GM10266 (cell line): ENCODE measurements at regions not wholly inside any gene's neighbourhood (a gene's known extent, or its start where the extent isn't known, plus 50 kb on each side); places are given as distances from the start of the nearest gene placed in this dataset.

Source experiments
- DNase-seq: peaks from one replicate; pipeline ENCODE4 v3.0.0; 2012; ENCODE audit errors: extremely low spot score
- TF ChIP-seq, protein P1 (sequence below): IDR thresholded peaks from 2 replicates; pipeline ENCODE4 v1.5.1; 2012; ENCODE audit warnings: mild to moderate bottlenecking, low read depth; ENCODE audit not compliant: control insufficient read depth, insufficient read depth; ENCODE audit errors: missing control alignments

DNA sequence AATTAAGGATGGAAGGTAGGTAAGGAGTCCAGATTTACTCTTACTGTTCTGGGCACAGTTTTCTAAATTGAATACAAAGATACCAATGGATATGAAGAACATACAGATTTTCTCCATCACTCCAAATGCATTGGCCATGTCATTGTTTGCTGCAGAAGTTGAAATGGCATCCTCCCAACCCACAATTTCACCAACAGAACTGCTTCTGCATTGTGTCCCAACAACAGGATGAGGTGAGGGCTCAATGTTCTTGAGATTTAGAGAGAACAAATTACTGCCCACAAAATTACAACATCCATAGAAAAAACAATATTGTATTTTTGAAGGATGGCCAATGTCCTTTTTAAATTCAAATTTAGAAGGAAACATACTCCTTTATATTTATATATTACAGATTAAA is 88.9 kb downstream of the NUDT12 start:
- TF ChIP-seq, protein P1, sequence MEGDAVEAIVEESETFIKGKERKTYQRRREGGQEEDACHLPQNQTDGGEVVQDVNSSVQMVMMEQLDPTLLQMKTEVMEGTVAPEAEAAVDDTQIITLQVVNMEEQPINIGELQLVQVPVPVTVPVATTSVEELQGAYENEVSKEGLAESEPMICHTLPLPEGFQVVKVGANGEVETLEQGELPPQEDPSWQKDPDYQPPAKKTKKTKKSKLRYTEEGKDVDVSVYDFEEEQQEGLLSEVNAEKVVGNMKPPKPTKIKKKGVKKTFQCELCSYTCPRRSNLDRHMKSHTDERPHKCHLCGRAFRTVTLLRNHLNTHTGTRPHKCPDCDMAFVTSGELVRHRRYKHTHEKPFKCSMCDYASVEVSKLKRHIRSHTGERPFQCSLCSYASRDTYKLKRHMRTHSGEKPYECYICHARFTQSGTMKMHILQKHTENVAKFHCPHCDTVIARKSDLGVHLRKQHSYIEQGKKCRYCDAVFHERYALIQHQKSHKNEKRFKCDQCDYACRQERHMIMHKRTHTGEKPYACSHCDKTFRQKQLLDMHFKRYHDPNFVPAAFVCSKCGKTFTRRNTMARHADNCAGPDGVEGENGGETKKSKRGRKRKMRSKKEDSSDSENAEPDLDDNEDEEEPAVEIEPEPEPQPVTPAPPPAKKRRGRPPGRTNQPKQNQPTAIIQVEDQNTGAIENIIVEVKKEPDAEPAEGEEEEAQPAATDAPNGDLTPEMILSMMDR, result no peak
- no peak for DNase-seq

DNA sequence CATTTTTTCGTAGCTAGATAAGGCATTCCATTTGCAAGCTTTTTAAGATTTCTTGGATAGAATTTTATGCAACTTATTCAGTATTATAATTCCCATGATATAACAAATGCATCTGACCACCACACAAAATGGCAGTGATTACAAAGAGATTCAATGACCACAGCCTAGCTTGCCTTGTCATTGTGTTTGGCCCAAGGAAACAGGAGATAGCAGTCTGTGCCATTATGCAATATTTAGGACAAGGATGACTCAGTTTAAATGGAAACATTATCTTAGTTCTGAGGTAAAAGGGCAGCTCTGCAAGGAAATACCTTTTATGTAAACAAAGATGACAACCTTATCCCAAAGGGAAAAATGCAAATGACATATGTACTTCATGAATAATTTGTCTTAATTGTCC is 89.8 kb downstream of the NUDT12 start:
- no peak for DNase-seq
- TF ChIP-seq, protein P1, result no peak

DNA sequence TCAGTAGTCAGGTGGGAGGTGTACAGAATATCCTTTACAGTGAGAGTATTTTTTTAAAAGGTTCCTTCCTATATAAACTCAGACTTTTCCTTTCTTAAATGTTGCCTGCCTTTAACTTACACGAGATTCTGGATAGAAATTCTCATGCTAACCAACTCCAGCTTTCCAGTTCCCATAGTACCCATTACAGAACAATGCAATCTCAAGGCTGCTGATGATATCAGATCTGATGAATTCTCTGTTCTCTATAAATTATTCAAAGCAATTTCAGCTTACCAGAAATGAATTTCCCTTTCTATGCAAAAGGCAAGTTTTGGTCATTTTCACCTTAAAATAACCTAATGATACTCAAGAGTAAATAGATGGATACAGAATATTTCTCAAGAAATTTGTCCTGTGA is 90.3 kb downstream of the NUDT12 start:
- TF ChIP-seq, protein P1, result no peak
- no peak for DNase-seq

- TF ChIP-seq, protein P1, result no peak
- no peak for DNase-seq
Observed at GRCh38 chr5:103469288-103470040, 93.1 kb downstream of the NUDT12 start.

- no peak for DNase-seq
- TF ChIP-seq, protein P1, result no peak
Observed at GRCh38 chr5:103467831-103468230, 94.8 kb downstream of the NUDT12 start.

- TF ChIP-seq, protein P1, result no peak
- DNase-seq, result no peak
Observed at GRCh38 chr5:103466495-103466894, 96.1 kb downstream of the NUDT12 start.

DNA sequence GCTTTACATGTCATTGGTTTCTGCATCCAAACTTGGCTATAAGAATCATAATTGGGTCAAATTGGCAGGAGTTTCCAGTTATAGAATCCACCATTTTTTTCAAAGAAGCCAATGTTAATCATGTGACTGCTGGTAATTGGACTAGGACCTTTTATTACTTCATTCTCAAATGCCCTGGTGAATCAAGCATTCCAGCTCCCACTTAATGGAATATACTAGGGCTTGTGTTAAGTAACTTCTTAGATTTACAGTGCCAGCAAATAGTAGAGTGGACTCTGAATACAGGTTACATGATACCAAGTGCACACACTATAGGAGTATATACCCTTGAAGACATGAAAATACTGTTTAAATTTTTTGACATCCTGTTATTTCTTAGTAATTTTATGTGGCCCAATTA is 96.7 kb downstream of the NUDT12 start:
- DNase-seq, result no peak
- TF ChIP-seq, protein P1, result no peak
